HG03139 (cell line): ENCODE measurements at regions not wholly inside any gene's neighbourhood (a gene's known extent, or its start where the extent isn't known, plus 50 kb on each side); places are given as distances from the start of the nearest gene placed in this dataset.
"Not testable (repeated sequence)": the region's sequence is repeated elsewhere in the genome, so short reads cannot be mapped to it uniquely, and the experiment has no call there.

Experiments used
- ATAC-seq: cut with Tn5 transposase; IDR thresholded peaks from one replicate; pipeline ENCODE4 v1.9.1; 2021; ENCODE audit not compliant: unreplicated experiment

GRCh38 chr4:62560858-62561257, 1360.7 kb downstream of the ADGRL3 start:
- ATAC-seq, result no peak

- no peak for ATAC-seq
These were observed 1350.0 kb downstream of the ADGRL3 start for GRCh38 chr4:62550121-62550520.

- no peak for ATAC-seq
These were observed 1349.5 kb downstream of the ADGRL3 start for GRCh38 chr4:62549601-62550000.

- ATAC-seq, result no peak
These were observed 1348.6 kb downstream of the ADGRL3 start for GRCh38 chr4:62548765-62549164.

GRCh38 chr4:62548108-62548524, 1348.0 kb downstream of the ADGRL3 start:
- no peak for ATAC-seq

- ATAC-seq, result no peak
These were observed 1344.3 kb downstream of the ADGRL3 start for GRCh38 chr4:62544428-62544827.

- no peak for ATAC-seq
These were observed 1342.9 kb downstream of the ADGRL3 start for GRCh38 chr4:62543002-62543401.

GRCh38 chr4:62533573-62533972, 1333.4 kb downstream of the ADGRL3 start:
- no peak for ATAC-seq

- no peak for ATAC-seq
These were observed 1331.6 kb downstream of the ADGRL3 start for GRCh38 chr4:62531731-62532130.

- ATAC-seq, result no peak
These were observed 1331.1 kb downstream of the ADGRL3 start for GRCh38 chr4:62531264-62531663.

GRCh38 chr4:62528874-62529273, 1328.7 kb downstream of the ADGRL3 start:
- no peak for ATAC-seq

- no peak for ATAC-seq
These were observed 1326.5 kb downstream of the ADGRL3 start for GRCh38 chr4:62526671-62527070.

- no peak for ATAC-seq
These were observed 1323.1 kb downstream of the ADGRL3 start for GRCh38 chr4:62523256-62523655.

GRCh38 chr4:62522273-62522672, 1322.1 kb downstream of the ADGRL3 start:
- no peak for ATAC-seq

- ATAC-seq, result no peak
These were observed 1317.6 kb downstream of the ADGRL3 start for GRCh38 chr4:62517716-62518115.

- no peak for ATAC-seq
These were observed 1313.2 kb downstream of the ADGRL3 start for GRCh38 chr4:62513306-62513705.

GRCh38 chr4:62512271-62512670, 1312.1 kb downstream of the ADGRL3 start:
- no peak for ATAC-seq

GRCh38 chr4:62510228-62510627, 1310.1 kb downstream of the ADGRL3 start:
- ATAC-seq, result no peak

GRCh38 chr4:62500296-62500695, 1300.2 kb downstream of the ADGRL3 start:
- ATAC-seq, result no peak

- no peak for ATAC-seq
These were observed 1294.9 kb downstream of the ADGRL3 start for GRCh38 chr4:62495032-62495431.

- not testable (repeated sequence) for ATAC-seq
These were observed 1291.6 kb downstream of the ADGRL3 start for GRCh38 chr4:62491756-62492155.

- ATAC-seq, result no peak
These were observed 1290.5 kb downstream of the ADGRL3 start for GRCh38 chr4:62490635-62491034.

GRCh38 chr4:62487016-62487415, 1286.9 kb downstream of the ADGRL3 start:
- no peak for ATAC-seq

- ATAC-seq, result no peak
These were observed 1284.2 kb downstream of the ADGRL3 start for GRCh38 chr4:62484357-62484756.
